Prostate gland (tissue), 2 donors: ENCODE measurements at regions not wholly inside any gene's neighbourhood (a gene's known extent, or its start where the extent isn't known, plus 50 kb on each side); places are given as distances from the start of the nearest gene placed in this dataset.

Experiments
- CTCF ChIP-seq, 4 experiments: fragments of 200-600 bp in 2 of 4; fragments of 450-650 bp in 2 of 4; sonication (generic) in 2 of 4; IDR thresholded peaks; 1 replicate in 3 of 4; 2 replicates in 1 of 4; pipeline ENCODE4 v1.5.1; 2016 to 2019; ENCODE audit warnings: antibody characterized with exemption in 4 of 4, mild to moderate bottlenecking in 2 of 4, moderate library complexity in 2 of 4
- POLR2AphosphoS5 ChIP-seq: sonication (generic); formaldehyde crosslinking; IDR thresholded peaks from one replicate; pipeline ENCODE4 v1.6.1; 2017; ENCODE audit warnings: antibody characterized with exemption

- TF ChIP-seq POLR2AphosphoS5 (no peak), CTCF (IDR thresholded peaks at IDR 0.05) (no peak)
Measured at GRCh38 chr6:77106992-77107391, 356.3 kb downstream of the HTR1B start.
